NCI-H526 treated with DMSO at 0.1 percent for 48 hours (cell line): ENCODE measurements at regions not wholly inside any gene's neighbourhood (a gene's known extent, or its start where the extent isn't known, plus 50 kb on each side); places are given as distances from the start of the nearest gene placed in this dataset.

Source experiments
- DNase-seq: peaks from one replicate; lab custom pipeline; 2025; lab: John Stamatoyannopoulos, UW

GRCh38 chr1:98382986-98383740, 278.4 kb upstream of the SNX7 start:
- DNase-seq: no peak

GRCh38 chr1:98382586-98382985, 278.9 kb upstream of the SNX7 start:
- no peak for DNase-seq

GRCh38 chr1:98374098-98374497, 287.4 kb upstream of the SNX7 start:
- DNase-seq: no peak

GRCh38 chr1:98373056-98373455, 288.5 kb upstream of the SNX7 start:
- DNase-seq: no peak

- no peak for DNase-seq
Observed at GRCh38 chr1:98371764-98372163, 289.8 kb upstream of the SNX7 start.

- DNase-seq: no peak
Observed at GRCh38 chr1:98369463-98369862, 292.1 kb upstream of the SNX7 start.

GRCh38 chr1:98368995-98369394, 292.5 kb upstream of the SNX7 start:
- DNase-seq: no peak

GRCh38 chr1:98367426-98367825, 294.1 kb upstream of the SNX7 start:
- no peak for DNase-seq

GRCh38 chr1:98366343-98366742, 295.2 kb upstream of the SNX7 start:
- DNase-seq: no peak

- DNase-seq: no peak
Observed at GRCh38 chr1:98364544-98364943, 297.0 kb upstream of the SNX7 start.

GRCh38 chr1:98360864-98361263, 300.7 kb upstream of the SNX7 start:
- DNase-seq: no peak

- DNase-seq: no peak
Observed at GRCh38 chr1:98355656-98356383, 305.7 kb upstream of the SNX7 start.

- DNase-seq: no peak
Observed at GRCh38 chr1:98352378-98352777, 309.1 kb upstream of the SNX7 start.

GRCh38 chr1:98351561-98351960, 310.0 kb upstream of the SNX7 start:
- no peak for DNase-seq

- no peak for DNase-seq
Observed at GRCh38 chr1:98345417-98345816, 316.1 kb upstream of the SNX7 start.

GRCh38 chr1:98344731-98345130, 316.8 kb upstream of the SNX7 start:
- DNase-seq: no peak

GRCh38 chr1:98342566-98342965, 319.0 kb upstream of the SNX7 start:
- no peak for DNase-seq

GRCh38 chr1:98340511-98340910, 321.0 kb upstream of the SNX7 start:
- no peak for DNase-seq

GRCh38 chr1:98336472-98337083, 324.9 kb upstream of the SNX7 start:
- no peak for DNase-seq

- no peak for DNase-seq
Observed at GRCh38 chr1:98333936-98334335, 327.6 kb upstream of the SNX7 start.

- DNase-seq: no peak
Observed at GRCh38 chr1:98333406-98333805, 328.1 kb upstream of the SNX7 start.

- DNase-seq: no peak
Observed at GRCh38 chr1:98331718-98332311, 329.7 kb upstream of the SNX7 start.

- no peak for DNase-seq
Observed at GRCh38 chr1:98331243-98331642, 330.3 kb upstream of the SNX7 start.
